Right lobe of liver (tissue), 6 donors: ENCODE measurements at regions not wholly inside any gene's neighbourhood (a gene's known extent, or its start where the extent isn't known, plus 50 kb on each side); places are given as distances from the start of the nearest gene placed in this dataset.

ENCODE experiments used
- ATAC-seq, 4 donors: fragments of 200-7000 bp; cut with Tn5 transposase; one replicate each; pipeline ENCODE4 v1.9.1; 2020; ENCODE audit warnings: mild to moderate bottlenecking in 4 of 4, moderate library complexity in 4 of 4
- DNase-seq, 3 donors: peaks; one replicate each; pipeline ENCODE4 v3.0.0-alpha.2; 2020
- H3K27ac ChIP-seq, 3 donors: fragments of 200-600 bp; one replicate each; pipeline ENCODE4 v1.8.0; 2022
- H3K27me3 ChIP-seq, 2 donors: fragments of 200-600 bp; one replicate each; pipeline ENCODE4 v1.8.0; 2022
- H3K36me3 ChIP-seq, 4 donors: fragments of 200-600 bp; sonication (generic) in 1 of 4; one replicate each; pipeline versions ENCODE4 v1.5.1 to v1.8.0; 2017 to 2022; ENCODE audit warnings: control low read depth in 1 of 4
- H3K4me1 ChIP-seq, 4 donors: fragments of 200-600 bp; sonication (generic) in 1 of 4; one replicate each; pipeline versions ENCODE4 v1.5.1 to v1.8.0; 2017 to 2022; ENCODE audit warnings: control low read depth in 1 of 4
- H3K4me3 ChIP-seq, 3 donors: fragments of 200-600 bp; one replicate each; pipeline ENCODE4 v1.8.0; 2022
- H3K9me3 ChIP-seq, 4 donors: fragments of 200-600 bp; sonication (generic) in 1 of 4; one replicate each; pipeline versions ENCODE4 v1.5.1 to v1.8.0; 2017 to 2022; ENCODE audit warnings: control low read depth in 1 of 4
- CTCF ChIP-seq, 4 donors: fragments of 200-600 bp in 3 of 4; fragments of 450-650 bp in 1 of 4; IDR thresholded peaks; one replicate each; pipeline versions ENCODE4 v1.5.1 to v1.8.0; 2016 to 2022; ENCODE audit warnings: antibody characterized with exemption in 4 of 4, mild to moderate bottlenecking in 2 of 4
- POLR2A ChIP-seq: fragments of 450-650 bp; IDR thresholded peaks from one replicate; pipeline ENCODE4 v1.6.1; 2017; ENCODE audit warnings: antibody characterized with exemption, mild to moderate bottlenecking
- WGBS: methylation state at CpG from one replicate; pipeline ENCODE4 v1.1.6; 2018; ENCODE audit warnings: low coverage, low lambda C conversion rate; ENCODE audit not compliant: insufficient coverage; ENCODE audit errors: missing lambda C conversion rate; 5-methylcytosine and 5-hydroxymethylcytosine counted together
- intact Hi-C, 2 donors: fragments of 100-400 bp; cut with DNase I; formaldehyde crosslinking; loops; one replicate each; pipeline versions ENCODE4 v1.11.2 to v1.14.1; 2022
- donor health status: DM: no; HTN: yes; CAD: no.
- donor health status: DM: no; HTN: no; CAD: no.
- donor health status: DM: no; HTN: no; CAD: no.
- donor health status: DM: no; HTN: yes; CAD: no.
- donor health status: DM: no; HTN: yes; CAD: no.

- WGBS: 32% methylated on average over 3 of the region's 3 CpGs
- intact Hi-C loops: no loop called here
- Histone ChIP-seq H3K36me3 (no peaks in the 10 kb centered on the region), H3K27me3 (no peaks in the 10 kb centered on the region), H3K4me1 (no peaks in the 10 kb centered on the region), H3K27ac (no peak overlapping the region), H3K9me3 (no peaks in the 10 kb centered on the region), H3K4me3 (no peak overlapping the region)
- ATAC-seq (no peak), DNase-seq (no peak)
- TF ChIP-seq CTCF (IDR thresholded peaks at IDR 0.05) (no peak), POLR2A (no peak)
Observed at GRCh38 chr13:34672631-34673030, 269.4 kb upstream of the NBEA start.

GRCh38 chr13:34675626-34676025 lies 266.4 kb upstream of the NBEA start:
- TF ChIP-seq POLR2A: no peak
- no peak for TF ChIP-seq CTCF (IDR thresholded peaks at IDR 0.05)
- Histone ChIP-seq H3K27me3 (no peaks in the 10 kb centered on the region), H3K27ac (no peak overlapping the region), H3K4me3 (no peak overlapping the region), H3K4me1 (no peaks in the 10 kb centered on the region), H3K36me3 (no peaks in the 10 kb centered on the region), H3K9me3 (no peaks in the 10 kb centered on the region)
- ATAC-seq (no peak), DNase-seq (no peak)
- intact Hi-C loops: no loop called here
- 37% methylated on average over 2 of the region's 2 CpGs for WGBS

GRCh38 chr13:34678154-34678553 lies 263.9 kb upstream of the NBEA start:
- no peak for ATAC-seq
- Histone ChIP-seq H3K27me3 (no peaks in the 10 kb centered on the region), H3K9me3 (no peaks in the 10 kb centered on the region), H3K27ac (no peak overlapping the region), H3K4me3 (no peak overlapping the region), H3K4me1 (no peaks in the 10 kb centered on the region), H3K36me3 (no peaks in the 10 kb centered on the region)
- 43% methylated on average over 2 of the region's 2 CpGs for WGBS
- intact Hi-C loops: no loop called here
- no peak for DNase-seq
- TF ChIP-seq CTCF (IDR thresholded peaks at IDR 0.05) (no peak), POLR2A (no peak)

GRCh38 chr13:34681405-34681955 lies 260.6 kb upstream of the NBEA start:
- ATAC-seq (no peak), DNase-seq (no peak)
- Histone ChIP-seq H3K27ac (no peak overlapping the region), H3K27me3 (no peaks in the 10 kb centered on the region), H3K36me3 (no peaks in the 10 kb centered on the region), H3K4me1 (no peaks in the 10 kb centered on the region), H3K9me3 (no peaks in the 10 kb centered on the region), H3K4me3 (no peak overlapping the region)
- 48% methylated on average over 4 of the region's 4 CpGs for WGBS
- TF ChIP-seq POLR2A (no peak), CTCF (IDR thresholded peaks at IDR 0.05) (no peak)
- intact Hi-C loops: no loop called here

GRCh38 chr13:34695063-34695462 lies 247.0 kb upstream of the NBEA start:
- ATAC-seq (no peak), DNase-seq (no peak)
- Histone ChIP-seq H3K4me3 (no peak overlapping the region), H3K27me3 (no peaks in the 10 kb centered on the region), H3K27ac (no peak overlapping the region), H3K36me3 (no peaks in the 10 kb centered on the region), H3K9me3 (no peaks in the 10 kb centered on the region), H3K4me1 (no peaks in the 10 kb centered on the region)
- intact Hi-C loops: no loop called here
- 56% methylated on average over 2 of the region's 2 CpGs for WGBS
- TF ChIP-seq POLR2A (no peak), CTCF (IDR thresholded peaks at IDR 0.05) (no peak)
